ENCODE measurements at regions not wholly inside any gene's neighbourhood (a gene's known extent, or its start where the extent isn't known, plus 50 kb on each side); places are given as distances from the start of the nearest gene placed in this dataset.

DNA sequence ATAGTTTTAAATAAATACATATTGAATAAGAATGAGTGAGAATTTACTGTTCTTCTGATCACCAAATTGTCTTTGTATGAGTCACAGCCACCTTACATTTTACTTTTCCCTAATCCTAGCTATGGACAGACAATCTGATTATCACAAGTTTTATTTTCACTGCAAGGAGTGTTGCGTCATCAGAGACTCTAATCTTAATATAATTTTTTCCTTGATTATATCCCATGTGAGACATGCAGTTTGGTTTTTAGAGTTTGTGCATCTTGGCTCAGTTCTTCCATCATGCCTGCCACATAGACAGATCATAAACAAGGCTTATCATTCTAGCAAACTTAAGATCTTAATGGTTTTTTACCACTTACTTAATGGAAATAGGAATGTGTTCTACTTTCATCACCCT is 478.5 kb upstream of the CDH18 start:
- TF ChIP-seq, protein P1, sequence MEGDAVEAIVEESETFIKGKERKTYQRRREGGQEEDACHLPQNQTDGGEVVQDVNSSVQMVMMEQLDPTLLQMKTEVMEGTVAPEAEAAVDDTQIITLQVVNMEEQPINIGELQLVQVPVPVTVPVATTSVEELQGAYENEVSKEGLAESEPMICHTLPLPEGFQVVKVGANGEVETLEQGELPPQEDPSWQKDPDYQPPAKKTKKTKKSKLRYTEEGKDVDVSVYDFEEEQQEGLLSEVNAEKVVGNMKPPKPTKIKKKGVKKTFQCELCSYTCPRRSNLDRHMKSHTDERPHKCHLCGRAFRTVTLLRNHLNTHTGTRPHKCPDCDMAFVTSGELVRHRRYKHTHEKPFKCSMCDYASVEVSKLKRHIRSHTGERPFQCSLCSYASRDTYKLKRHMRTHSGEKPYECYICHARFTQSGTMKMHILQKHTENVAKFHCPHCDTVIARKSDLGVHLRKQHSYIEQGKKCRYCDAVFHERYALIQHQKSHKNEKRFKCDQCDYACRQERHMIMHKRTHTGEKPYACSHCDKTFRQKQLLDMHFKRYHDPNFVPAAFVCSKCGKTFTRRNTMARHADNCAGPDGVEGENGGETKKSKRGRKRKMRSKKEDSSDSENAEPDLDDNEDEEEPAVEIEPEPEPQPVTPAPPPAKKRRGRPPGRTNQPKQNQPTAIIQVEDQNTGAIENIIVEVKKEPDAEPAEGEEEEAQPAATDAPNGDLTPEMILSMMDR (IDR thresholded peaks at IDR 0.05; ENCODE audit: low read depth, low read length), result no peak
- TF ChIP-seq EZH2phosphoT487 (IDR thresholded peaks at IDR 0.05; ENCODE audit: low read depth), result no peak
